ES-I3 (cell line): ENCODE measurements at regions not wholly inside any gene's neighbourhood (a gene's known extent, or its start where the extent isn't known, plus 50 kb on each side); places are given as distances from the start of the nearest gene placed in this dataset.

Experiments used
- H3K36me3 ChIP-seq: 2 replicates; pipeline ENCODE4 v1.6.1; 2013; ENCODE audit warnings: mild to moderate bottlenecking, low read length, control low read depth, moderate library complexity; ENCODE audit not compliant: insufficient read depth
- H3K4me1 ChIP-seq: 2 replicates; pipeline ENCODE4 v1.6.1; 2013; ENCODE audit warnings: mild to moderate bottlenecking, control low read depth, low read length; ENCODE audit not compliant: insufficient read depth
- H3K9ac ChIP-seq: 2 replicates; pipeline ENCODE4 v1.6.1; 2013; ENCODE audit warnings: low read depth, mild to moderate bottlenecking, low read length, moderate library complexity
- H3K9me3 ChIP-seq: 2 replicates; pipeline ENCODE4 v1.6.1; 2013; ENCODE audit warnings: mild to moderate bottlenecking, low read length, moderate library complexity; ENCODE audit not compliant: control insufficient read depth, insufficient read depth

GRCh38 chr16:9311303-9311954, 220.0 kb downstream of the HAPSTR1 start:
- H3K4me1 ChIP-seq, result peaks cover 5% of the 10 kb centered on the region
- H3K36me3 ChIP-seq, result no peaks in the 10 kb centered on the region
- H3K9me3 ChIP-seq, result peaks cover 2% of the 10 kb centered on the region; the same call in 1 of the 2 replicates
- no peak overlapping the region for H3K9ac ChIP-seq

GRCh38 chr16:9316008-9316407, 224.6 kb downstream of the HAPSTR1 start:
- Histone ChIP-seq H3K36me3 (no peaks in the 10 kb centered on the region), H3K9ac (no peak overlapping the region), H3K4me1 (peaks cover 2% of the 10 kb centered on the region), H3K9me3 (peaks cover 9% of the 10 kb centered on the region; the same call in 1 of the 2 replicates)

- no peaks in the 10 kb centered on the region for H3K36me3 ChIP-seq
- no peak overlapping the region for H3K9ac ChIP-seq
Measured at GRCh38 chr16:9316615-9317014, 225.2 kb downstream of the HAPSTR1 start.

GRCh38 chr16:9318764-9319163, 227.3 kb downstream of the HAPSTR1 start:
- H3K9ac ChIP-seq, result no peak overlapping the region
- H3K36me3 ChIP-seq, result no peaks in the 10 kb centered on the region
- H3K4me1 ChIP-seq, result peaks cover 10% of the 10 kb centered on the region; the same call in 1 of the 2 replicates
- peaks cover 9% of the 10 kb centered on the region; the same call in 1 of the 2 replicates for H3K9me3 ChIP-seq

More at GRCh38 chr16:9316615-9317014, 225.2 kb downstream of the HAPSTR1 start:
- H3K9me3 ChIP-seq, result peaks cover 9% of the 10 kb centered on the region; the same call in 1 of the 2 replicates
- 0 out of 2 replicates have a peak, but pooled peaks cover under 1% of the 10 kb centered on the region for H3K4me1 ChIP-seq

GRCh38 chr16:9322769-9323168, 231.3 kb downstream of the HAPSTR1 start:
- Histone ChIP-seq H3K9ac (no peak overlapping the region), H3K36me3 (no peaks in the 10 kb centered on the region), H3K9me3 (peaks cover 7% of the 10 kb centered on the region; the same call in 1 of the 2 replicates), H3K4me1 (peaks cover 10% of the 10 kb centered on the region; the same call in 1 of the 2 replicates)

- peaks cover 10% of the 10 kb centered on the region; the same call in 1 of the 2 replicates for H3K4me1 ChIP-seq
- H3K36me3 ChIP-seq, result no peaks in the 10 kb centered on the region
- H3K9me3 ChIP-seq, result peaks cover 7% of the 10 kb centered on the region; the same call in 1 of the 2 replicates
- H3K9ac ChIP-seq, result no peak overlapping the region
Measured at GRCh38 chr16:9323170-9323569, 231.7 kb downstream of the HAPSTR1 start.

GRCh38 chr16:9327253-9327652, 235.8 kb downstream of the HAPSTR1 start:
- peaks cover 5% of the 10 kb centered on the region; the same call in 1 of the 2 replicates for H3K4me1 ChIP-seq
- no peak overlapping the region for H3K9ac ChIP-seq
- H3K9me3 ChIP-seq, result no peaks in the 10 kb centered on the region; the same call in 1 of the 2 replicates
- H3K36me3 ChIP-seq, result no peaks in the 10 kb centered on the region

- Histone ChIP-seq H3K4me1 (no peaks in the 10 kb centered on the region), H3K9ac (no peak overlapping the region), H3K9me3 (no peaks in the 10 kb centered on the region; the same call in 1 of the 2 replicates), H3K36me3 (no peaks in the 10 kb centered on the region)
Measured at GRCh38 chr16:9328411-9328810, 237.0 kb downstream of the HAPSTR1 start.

GRCh38 chr16:9330095-9330494, 238.7 kb downstream of the HAPSTR1 start:
- H3K36me3 ChIP-seq, result no peaks in the 10 kb centered on the region
- no peaks in the 10 kb centered on the region for H3K4me1 ChIP-seq
- no peak overlapping the region for H3K9ac ChIP-seq
- H3K9me3 ChIP-seq, result no peaks in the 10 kb centered on the region; the same call in 1 of the 2 replicates

- Histone ChIP-seq H3K9me3 (no peaks in the 10 kb centered on the region; the same call in 1 of the 2 replicates), H3K4me1 (no peaks in the 10 kb centered on the region), H3K9ac (no peak overlapping the region), H3K36me3 (no peaks in the 10 kb centered on the region)
Measured at GRCh38 chr16:9331503-9331902, 240.1 kb downstream of the HAPSTR1 start.

GRCh38 chr16:9332574-9333148, 241.2 kb downstream of the HAPSTR1 start:
- no peak overlapping the region for H3K9ac ChIP-seq
- no peaks in the 10 kb centered on the region for H3K4me1 ChIP-seq
- no peaks in the 10 kb centered on the region; the same call in 1 of the 2 replicates for H3K9me3 ChIP-seq
- H3K36me3 ChIP-seq, result no peaks in the 10 kb centered on the region

GRCh38 chr16:9333469-9333868, 242.0 kb downstream of the HAPSTR1 start:
- H3K36me3 ChIP-seq, result no peaks in the 10 kb centered on the region
- H3K9ac ChIP-seq, result no peak overlapping the region
- no peaks in the 10 kb centered on the region for H3K4me1 ChIP-seq
- H3K9me3 ChIP-seq, result no peaks in the 10 kb centered on the region

GRCh38 chr16:9334103-9334502, 242.7 kb downstream of the HAPSTR1 start:
- Histone ChIP-seq H3K9ac (no peak overlapping the region), H3K36me3 (no peaks in the 10 kb centered on the region), H3K4me1 (no peaks in the 10 kb centered on the region), H3K9me3 (no peaks in the 10 kb centered on the region)

GRCh38 chr16:9337308-9338032, 246.0 kb downstream of the HAPSTR1 start:
- Histone ChIP-seq H3K9ac (no peak overlapping the region), H3K4me1 (no peaks in the 10 kb centered on the region), H3K36me3 (no peaks in the 10 kb centered on the region), H3K9me3 (no peaks in the 10 kb centered on the region)
